ENCODE measurements at regions not wholly inside any gene's neighbourhood (a gene's known extent, or its start where the extent isn't known, plus 50 kb on each side); places are given as distances from the start of the nearest gene placed in this dataset.

GRCh38 chr18:39938676-39939608 is 2016.1 kb upstream of the PIK3C3 start:
- Histone ChIP-seq H3K4me3 (ENCODE audit: low read length in 3 of 3) (no peak overlapping the region), H3K27me3 (ENCODE audit: control insufficient read depth, insufficient read depth, low read length) (no peaks in the 10 kb centered on the region), H3K9me3 (ENCODE audit: control insufficient read depth in 2 of 3, insufficient read depth in 1 of 3, low read length in 3 of 3) (no peaks in the 10 kb centered on the region), H3K4me1 (ENCODE audit: control insufficient read depth in 2 of 3, insufficient read depth in 2 of 3, low read depth in 1 of 3, low read length in 3 of 3) (no peaks in the 10 kb centered on the region), H3K27ac (ENCODE audit: low read depth in 2 of 2, low read length in 2 of 2) (no peak overlapping the region), H3K9ac (ENCODE audit: low read length in 3 of 3) (no peak overlapping the region), H3K36me3 (ENCODE audit: control insufficient read depth in 2 of 3, insufficient read depth in 3 of 3, low read length in 3 of 3) (no peaks in the 10 kb centered on the region)
- intact Hi-C loops (cut with DNase I), result no loop called here
- DNase-seq (peak in 3 of 5 donors; percentile 30 to 56 (median 46)), FAIRE-seq (no peak)
- no peak for TF ChIP-seq CTCF (IDR thresholded peaks at IDR 0.05; ENCODE audit: borderline replicate concordance, extremely low read depth, insufficient read depth)

- intact Hi-C loops (cut with DNase I), result no loop called here
- FAIRE-seq, result no peak
Measured at GRCh38 chr18:39935598-39935997, 2019.4 kb upstream of the PIK3C3 start.

GRCh38 chr18:39918847-39919246 is 2036.2 kb upstream of the PIK3C3 start:
- intact Hi-C loops (cut with DNase I), result no loop called here
- TF ChIP-seq CTCF (IDR thresholded peaks at IDR 0.05; ENCODE audit: borderline replicate concordance, extremely low read depth, insufficient read depth), result no peak
- Histone ChIP-seq H3K27ac (ENCODE audit: low read depth in 2 of 2, low read length in 2 of 2) (no peak overlapping the region), H3K4me3 (ENCODE audit: low read length in 3 of 3) (no peak overlapping the region), H3K9ac (ENCODE audit: low read length in 3 of 3) (no peak overlapping the region), H3K9me3 (ENCODE audit: control insufficient read depth in 2 of 3, insufficient read depth in 1 of 3, low read length in 3 of 3) (no peaks in the 10 kb centered on the region), H3K27me3 (ENCODE audit: control insufficient read depth, insufficient read depth, low read length) (no peaks in the 10 kb centered on the region), H3K36me3 (ENCODE audit: control insufficient read depth in 2 of 3, insufficient read depth in 3 of 3, low read length in 3 of 3) (no peaks in the 10 kb centered on the region), H3K4me1 (ENCODE audit: control insufficient read depth in 2 of 3, insufficient read depth in 2 of 3, low read depth in 1 of 3, low read length in 3 of 3) (no peaks in the 10 kb centered on the region)
- DNase-seq (no peak), FAIRE-seq (no peak)

More at GRCh38 chr18:39935598-39935997, 2019.4 kb upstream of the PIK3C3 start:
- TF ChIP-seq CTCF (IDR thresholded peaks at IDR 0.05; ENCODE audit: borderline replicate concordance, extremely low read depth, insufficient read depth), result no peak
- no peaks in the 10 kb centered on the region for H3K9me3 ChIP-seq (ENCODE audit: control insufficient read depth in 2 of 3, insufficient read depth in 1 of 3, low read length in 3 of 3)
- DNase-seq, result no peak
- no peak overlapping the region for H3K27ac ChIP-seq (ENCODE audit: low read depth in 2 of 2, low read length in 2 of 2)
- no peaks in the 10 kb centered on the region for H3K4me1 ChIP-seq (ENCODE audit: control insufficient read depth in 2 of 3, insufficient read depth in 2 of 3, low read depth in 1 of 3, low read length in 3 of 3)
- H3K4me3 ChIP-seq (ENCODE audit: low read length in 3 of 3), result no peak overlapping the region
- H3K27me3 ChIP-seq (ENCODE audit: control insufficient read depth, insufficient read depth, low read length), result no peaks in the 10 kb centered on the region
- no peaks in the 10 kb centered on the region for H3K36me3 ChIP-seq (ENCODE audit: control insufficient read depth in 2 of 3, insufficient read depth in 3 of 3, low read length in 3 of 3)
- H3K9ac ChIP-seq (ENCODE audit: low read length in 3 of 3), result no peak overlapping the region
